ENCODE measurements at regions not wholly inside any gene's neighbourhood (a gene's known extent, or its start where the extent isn't known, plus 50 kb on each side); places are given as distances from the start of the nearest gene placed in this dataset.
"Not testable (repeated sequence)": the region's sequence is repeated elsewhere in the genome, so short reads cannot be mapped to it uniquely, and the experiment has no call there.

DNA sequence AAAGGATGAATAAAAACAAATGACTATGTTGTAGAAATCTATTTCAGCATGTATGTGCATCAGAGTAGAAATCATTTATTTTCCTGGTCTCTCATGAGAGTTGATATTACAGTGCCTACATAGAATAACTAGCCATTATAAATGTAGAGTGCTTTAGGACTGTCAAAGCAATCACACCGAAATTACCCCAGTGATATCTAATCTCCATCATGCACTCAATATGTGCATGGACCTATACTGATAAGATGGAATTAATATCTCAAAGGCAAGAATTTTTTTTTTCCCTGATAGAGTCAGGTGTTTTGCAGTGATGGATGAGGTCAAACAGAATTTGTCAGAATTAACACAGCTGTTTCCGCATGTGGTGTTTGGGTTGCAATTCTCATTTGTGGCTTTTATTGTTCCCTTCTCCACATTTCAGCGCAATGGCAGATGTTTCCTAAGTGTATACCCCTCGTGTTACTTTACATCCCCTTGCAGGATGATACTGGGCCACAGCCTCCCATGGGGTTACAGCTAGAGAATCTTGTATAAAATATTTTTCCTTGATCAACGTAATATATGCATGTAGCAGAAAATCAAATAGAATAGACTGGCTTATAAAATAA, 298.8 kb downstream of the RASEF start:
- H3K27me3 ChIP-seq (ENCODE audit: low read depth): no peaks in the 10 kb centered on the region
- H3K36me3 ChIP-seq: no peaks in the 10 kb centered on the region
- no peak overlapping the region for H3K4me3 ChIP-seq
- TF ChIP-seq, protein P1, sequence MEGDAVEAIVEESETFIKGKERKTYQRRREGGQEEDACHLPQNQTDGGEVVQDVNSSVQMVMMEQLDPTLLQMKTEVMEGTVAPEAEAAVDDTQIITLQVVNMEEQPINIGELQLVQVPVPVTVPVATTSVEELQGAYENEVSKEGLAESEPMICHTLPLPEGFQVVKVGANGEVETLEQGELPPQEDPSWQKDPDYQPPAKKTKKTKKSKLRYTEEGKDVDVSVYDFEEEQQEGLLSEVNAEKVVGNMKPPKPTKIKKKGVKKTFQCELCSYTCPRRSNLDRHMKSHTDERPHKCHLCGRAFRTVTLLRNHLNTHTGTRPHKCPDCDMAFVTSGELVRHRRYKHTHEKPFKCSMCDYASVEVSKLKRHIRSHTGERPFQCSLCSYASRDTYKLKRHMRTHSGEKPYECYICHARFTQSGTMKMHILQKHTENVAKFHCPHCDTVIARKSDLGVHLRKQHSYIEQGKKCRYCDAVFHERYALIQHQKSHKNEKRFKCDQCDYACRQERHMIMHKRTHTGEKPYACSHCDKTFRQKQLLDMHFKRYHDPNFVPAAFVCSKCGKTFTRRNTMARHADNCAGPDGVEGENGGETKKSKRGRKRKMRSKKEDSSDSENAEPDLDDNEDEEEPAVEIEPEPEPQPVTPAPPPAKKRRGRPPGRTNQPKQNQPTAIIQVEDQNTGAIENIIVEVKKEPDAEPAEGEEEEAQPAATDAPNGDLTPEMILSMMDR (IDR thresholded peaks at IDR 0.05): no peak
- intact Hi-C loops (cut with DNase I): no loop called here
- H3K27ac ChIP-seq: no peak overlapping the region
- DNase-seq (no peak), ATAC-seq (no peak)
- H3K4me1 ChIP-seq: no peaks in the 10 kb centered on the region
- H3K9me3 ChIP-seq: no peaks in the 10 kb centered on the region

DNA sequence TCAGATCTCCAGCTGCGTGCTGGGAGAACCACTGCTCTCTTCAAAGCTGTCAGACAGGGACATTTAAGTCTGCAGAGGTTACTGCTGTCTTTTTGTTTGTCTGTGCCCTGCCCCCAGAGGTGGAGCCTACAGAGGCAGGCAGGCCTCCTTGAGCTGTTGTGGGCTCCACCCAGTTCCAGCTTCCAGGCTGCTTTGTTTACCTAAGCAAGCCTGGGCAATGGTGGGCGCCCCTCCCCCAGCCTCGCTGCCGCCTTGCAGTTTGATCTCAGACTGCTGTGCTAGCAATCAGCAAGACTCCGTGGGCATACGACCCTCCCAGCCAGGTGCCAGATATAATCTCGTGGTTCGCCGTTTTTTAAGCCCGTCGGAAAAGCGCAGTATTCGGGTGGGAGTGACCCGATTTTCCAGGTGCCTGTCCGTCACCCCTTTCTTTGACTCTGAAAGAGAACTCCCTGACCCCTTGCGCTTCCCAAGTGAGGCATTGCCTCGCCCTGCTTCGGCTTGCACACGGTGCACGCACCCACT, 288.2 kb downstream of the RASEF start:
- intact Hi-C loops (cut with DNase I); ATAC-seq; H3K4me3 ChIP-seq; H3K36me3 ChIP-seq; H3K4me1 ChIP-seq; DNase-seq; H3K27me3 ChIP-seq (ENCODE audit: low read depth); H3K9me3 ChIP-seq; H3K27ac ChIP-seq: not testable (repeated sequence)

DNA sequence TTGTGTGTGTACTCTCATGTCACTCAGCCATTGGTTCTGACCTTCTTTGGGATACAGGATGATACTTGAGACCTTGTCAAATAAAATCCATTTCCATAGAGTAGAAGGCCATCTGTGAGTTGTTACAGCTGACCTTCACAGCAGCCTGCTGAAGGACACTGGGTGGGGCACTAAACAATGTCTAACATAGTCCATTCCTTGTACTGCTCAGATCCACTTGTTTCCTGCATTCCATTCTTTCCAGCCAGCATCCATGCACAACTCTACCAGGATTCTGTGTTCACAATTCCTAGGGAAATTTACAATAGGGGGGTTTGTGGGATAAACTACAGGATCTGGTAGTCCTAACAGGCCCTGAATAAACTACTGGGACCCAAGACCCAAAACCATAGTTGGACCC, 286.4 kb downstream of the RASEF start:
- no peak for DNase-seq
- no peak for ATAC-seq
- Histone ChIP-seq H3K36me3 (no peaks in the 10 kb centered on the region), H3K4me1 (no peaks in the 10 kb centered on the region), H3K27ac (no peak overlapping the region), H3K4me3 (no peak overlapping the region), H3K27me3 (ENCODE audit: low read depth) (no peaks in the 10 kb centered on the region), H3K9me3 (no peaks in the 10 kb centered on the region)
- intact Hi-C loops (cut with DNase I): no loop called here
- TF ChIP-seq, protein P1 (IDR thresholded peaks at IDR 0.05): no peak

GRCh38 chr9:82777366-82777765, 285.6 kb downstream of the RASEF start:
- H3K9me3 ChIP-seq: no peaks in the 10 kb centered on the region
- no peaks in the 10 kb centered on the region for H3K4me1 ChIP-seq
- TF ChIP-seq, protein P1 (IDR thresholded peaks at IDR 0.05): no peak
- no peaks in the 10 kb centered on the region for H3K27me3 ChIP-seq (ENCODE audit: low read depth)
- DNase-seq (no peak), ATAC-seq (no peak)
- intact Hi-C loops (cut with DNase I): no loop called here
- no peak overlapping the region for H3K27ac ChIP-seq
- H3K36me3 ChIP-seq: no peaks in the 10 kb centered on the region
- no peak overlapping the region for H3K4me3 ChIP-seq

DNA sequence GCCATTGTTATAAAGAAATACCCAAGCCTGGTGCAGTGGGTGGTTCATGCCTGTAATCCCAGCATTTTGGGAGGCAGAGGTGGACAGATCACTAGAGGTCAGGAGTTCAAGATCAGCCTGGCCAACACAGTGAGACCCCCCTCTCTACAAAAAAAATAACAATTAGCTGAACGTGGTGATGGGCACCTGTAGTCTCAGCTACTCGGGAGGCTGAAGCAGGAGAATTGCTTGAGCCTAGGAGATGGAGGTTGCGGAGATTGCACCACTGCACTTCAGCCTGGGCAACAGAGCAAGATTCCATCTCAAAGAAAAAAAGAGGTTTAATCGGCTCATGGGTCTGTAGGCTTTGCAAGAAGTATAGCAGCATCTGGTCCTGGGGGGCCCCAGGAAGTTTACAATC, 284.0 kb downstream of the RASEF start:
- H3K36me3 ChIP-seq; H3K27me3 ChIP-seq (ENCODE audit: low read depth); H3K4me3 ChIP-seq; ATAC-seq; H3K27ac ChIP-seq; intact Hi-C loops (cut with DNase I); DNase-seq; H3K9me3 ChIP-seq; H3K4me1 ChIP-seq: not testable (repeated sequence)

- intact Hi-C loops (cut with DNase I): no loop called here
- ATAC-seq: no peak
- Histone ChIP-seq H3K27ac (no peak overlapping the region), H3K4me3 (no peak overlapping the region), H3K36me3 (no peaks in the 10 kb centered on the region), H3K9me3 (no peaks in the 10 kb centered on the region), H3K4me1 (no peaks in the 10 kb centered on the region), H3K27me3 (ENCODE audit: low read depth) (no peaks in the 10 kb centered on the region)
- DNase-seq: no peak
- TF ChIP-seq, protein P1 (IDR thresholded peaks at IDR 0.05): no peak
These were observed 282.9 kb downstream of the RASEF start for GRCh38 chr9:82780017-82780416.

Measured in lower lobe of right lung (tissue), 2 donors.